Parathyroid adenoma (tissue), 2 donors: ENCODE measurements at regions not wholly inside any gene's neighbourhood (a gene's known extent, or its start where the extent isn't known, plus 50 kb on each side); places are given as distances from the start of the nearest gene placed in this dataset.

Experiments used
- H2AFZ ChIP-seq: fragments of 300-600 bp; sonication (generic); one replicate; pipeline ENCODE4 v1.7.0; 2017; ENCODE audit warnings: antibody characterized with exemption, mild to moderate bottlenecking
- H3K27ac ChIP-seq: fragments of 300-600 bp; sonication (generic); one replicate; pipeline ENCODE4 v1.7.0; 2017
- H3K27me3 ChIP-seq: fragments of 300-600 bp; sonication (generic); one replicate; pipeline ENCODE4 v1.7.0; 2017; ENCODE audit warnings: low read length; ENCODE audit not compliant: control insufficient read depth, insufficient read depth
- H3K36me3 ChIP-seq: fragments of 300-600 bp; sonication (generic); one replicate; pipeline ENCODE4 v1.7.0; 2017; ENCODE audit warnings: low read length; ENCODE audit not compliant: control insufficient read depth, insufficient read depth
- H3K4me1 ChIP-seq: fragments of 300-600 bp; sonication (generic); one replicate; pipeline ENCODE4 v1.7.0; 2017; ENCODE audit warnings: control low read depth
- H3K4me2 ChIP-seq: fragments of 300-600 bp; sonication (generic); one replicate; pipeline ENCODE4 v1.7.0; 2017; ENCODE audit warnings: low read length
- H3K4me3 ChIP-seq: fragments of 300-600 bp; sonication (generic); one replicate; pipeline ENCODE4 v1.7.0; 2017; ENCODE audit warnings: low read depth, low read length
- H3K79me2 ChIP-seq: fragments of 300-600 bp; sonication (generic); one replicate; pipeline ENCODE4 v1.7.0; 2017; ENCODE audit warnings: control low read depth
- H3K9ac ChIP-seq: fragments of 300-600 bp; sonication (generic); one replicate; pipeline ENCODE4 v1.7.0; 2017; ENCODE audit warnings: mild to moderate bottlenecking
- H3K9me3 ChIP-seq: fragments of 300-600 bp; sonication (generic); one replicate; pipeline ENCODE4 v1.7.0; 2017; ENCODE audit warnings: low read length; ENCODE audit not compliant: control insufficient read depth
- TF ChIP-seq, protein P1 (sequence below): fragments of 300-600 bp; sonication (generic); IDR thresholded peaks from one replicate; pipeline ENCODE4 v1.7.0; 2017; ENCODE audit warnings: antibody characterized with exemption, mild to moderate bottlenecking
- donor health status: primary hyperparathyroidism.

GRCh38 chr1:81706650-81707435, 93.9 kb upstream of the ADGRL2 start:
- no peaks in the 10 kb centered on the region for H3K4me1 ChIP-seq
- H3K36me3 ChIP-seq = no peaks in the 10 kb centered on the region
- H3K4me2 ChIP-seq = no peak overlapping the region
- H3K9me3 ChIP-seq = no peaks in the 10 kb centered on the region
- H3K27ac ChIP-seq = no peak overlapping the region
- no peak overlapping the region for H2AFZ ChIP-seq
- H3K27me3 ChIP-seq = no peaks in the 10 kb centered on the region
- H3K9ac ChIP-seq = no peak overlapping the region
- H3K79me2 ChIP-seq = no peaks in the 10 kb centered on the region
- no peak overlapping the region for H3K4me3 ChIP-seq
- TF ChIP-seq, protein P1, sequence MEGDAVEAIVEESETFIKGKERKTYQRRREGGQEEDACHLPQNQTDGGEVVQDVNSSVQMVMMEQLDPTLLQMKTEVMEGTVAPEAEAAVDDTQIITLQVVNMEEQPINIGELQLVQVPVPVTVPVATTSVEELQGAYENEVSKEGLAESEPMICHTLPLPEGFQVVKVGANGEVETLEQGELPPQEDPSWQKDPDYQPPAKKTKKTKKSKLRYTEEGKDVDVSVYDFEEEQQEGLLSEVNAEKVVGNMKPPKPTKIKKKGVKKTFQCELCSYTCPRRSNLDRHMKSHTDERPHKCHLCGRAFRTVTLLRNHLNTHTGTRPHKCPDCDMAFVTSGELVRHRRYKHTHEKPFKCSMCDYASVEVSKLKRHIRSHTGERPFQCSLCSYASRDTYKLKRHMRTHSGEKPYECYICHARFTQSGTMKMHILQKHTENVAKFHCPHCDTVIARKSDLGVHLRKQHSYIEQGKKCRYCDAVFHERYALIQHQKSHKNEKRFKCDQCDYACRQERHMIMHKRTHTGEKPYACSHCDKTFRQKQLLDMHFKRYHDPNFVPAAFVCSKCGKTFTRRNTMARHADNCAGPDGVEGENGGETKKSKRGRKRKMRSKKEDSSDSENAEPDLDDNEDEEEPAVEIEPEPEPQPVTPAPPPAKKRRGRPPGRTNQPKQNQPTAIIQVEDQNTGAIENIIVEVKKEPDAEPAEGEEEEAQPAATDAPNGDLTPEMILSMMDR = no peak

DNA sequence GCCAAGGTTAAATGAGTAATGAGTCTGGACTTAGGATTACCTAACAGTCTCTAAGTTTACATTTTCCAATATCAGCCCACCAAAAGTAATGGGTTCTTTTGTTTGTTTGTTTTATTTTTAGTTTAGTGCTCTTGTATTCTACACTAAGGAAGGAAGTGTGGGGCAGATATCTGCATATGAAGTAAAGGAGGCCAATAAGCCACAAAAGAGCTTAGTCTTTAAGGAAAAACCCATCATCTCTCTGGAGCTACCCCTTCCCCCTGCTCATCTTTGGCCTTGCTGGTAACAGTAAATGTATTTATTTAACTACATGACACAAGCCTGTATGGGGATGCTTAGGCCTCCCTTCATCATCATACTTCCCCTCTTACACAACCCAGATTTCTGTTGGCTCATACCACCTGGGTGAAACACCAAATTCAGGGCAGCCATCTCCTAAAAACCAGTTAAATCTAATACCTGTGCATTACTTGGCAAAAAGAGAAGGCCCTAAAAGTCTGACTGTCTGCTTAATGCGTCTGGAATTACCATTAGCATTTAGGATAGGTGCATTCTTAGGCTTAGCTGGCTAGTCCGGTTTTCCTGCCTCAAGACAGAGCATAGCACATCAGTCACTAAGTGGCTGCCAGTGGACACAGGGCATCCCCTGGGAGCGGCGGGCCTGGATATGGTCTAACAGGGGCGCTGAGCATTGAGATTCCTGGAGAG, 96.8 kb upstream of the ADGRL2 start:
- H3K4me2 ChIP-seq = no peak overlapping the region
- no peaks in the 10 kb centered on the region for H3K9me3 ChIP-seq
- TF ChIP-seq, protein P1 = no peak
- no peak overlapping the region for H3K9ac ChIP-seq
- no peaks in the 10 kb centered on the region for H3K36me3 ChIP-seq
- H3K27ac ChIP-seq = no peak overlapping the region
- no peak overlapping the region for H3K4me3 ChIP-seq
- no peak overlapping the region for H2AFZ ChIP-seq
- H3K27me3 ChIP-seq = no peaks in the 10 kb centered on the region
- H3K4me1 ChIP-seq = no peaks in the 10 kb centered on the region
- H3K79me2 ChIP-seq = no peaks in the 10 kb centered on the region

DNA sequence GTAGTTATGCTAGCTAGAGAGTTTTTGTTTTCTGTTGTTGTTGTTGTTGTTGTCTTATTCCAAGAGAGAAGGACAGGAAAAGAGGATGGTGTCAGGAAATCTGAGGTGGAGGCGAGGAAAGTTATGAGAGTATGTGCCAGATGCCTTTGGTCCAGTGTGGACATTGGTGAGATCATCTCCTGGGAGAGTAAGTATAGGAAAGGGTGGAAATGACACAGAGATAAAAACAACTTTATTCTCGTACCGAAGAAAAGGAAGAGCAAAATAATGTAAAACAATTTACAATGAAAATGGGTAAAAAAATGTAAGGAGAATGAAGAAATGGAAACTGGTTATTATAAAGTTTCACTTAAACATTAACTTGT, 97.4 kb upstream of the ADGRL2 start:
- no peaks in the 10 kb centered on the region for H3K4me1 ChIP-seq
- H3K36me3 ChIP-seq = no peaks in the 10 kb centered on the region
- TF ChIP-seq, protein P1 = no peak
- H3K4me3 ChIP-seq = no peak overlapping the region
- H3K27ac ChIP-seq = no peak overlapping the region
- H3K79me2 ChIP-seq = no peaks in the 10 kb centered on the region
- no peak overlapping the region for H3K9ac ChIP-seq
- H2AFZ ChIP-seq = no peak overlapping the region
- no peaks in the 10 kb centered on the region for H3K27me3 ChIP-seq
- H3K4me2 ChIP-seq = no peak overlapping the region
- H3K9me3 ChIP-seq = no peaks in the 10 kb centered on the region

DNA sequence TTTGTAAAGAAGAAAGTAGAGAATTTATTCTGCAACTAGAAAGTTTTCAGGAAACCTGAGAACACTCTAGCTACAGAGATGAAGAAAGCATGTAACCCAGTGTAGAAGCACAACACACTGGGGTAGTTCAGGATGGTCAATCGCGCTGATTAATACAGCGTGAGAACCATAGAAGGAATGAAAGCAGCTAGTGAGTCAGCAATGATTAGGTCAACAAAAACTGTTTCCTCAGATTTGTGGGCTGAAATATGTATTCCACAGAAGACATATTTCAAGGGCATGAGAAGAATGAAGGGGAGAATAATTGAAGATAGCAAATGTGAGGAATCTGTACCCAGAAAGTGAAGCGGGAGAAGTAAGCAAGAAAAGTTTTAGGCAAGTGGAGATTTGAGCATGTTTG, 97.8 kb upstream of the ADGRL2 start:
- Histone ChIP-seq H3K9me3 (no peaks in the 10 kb centered on the region), H3K27ac (no peak overlapping the region), H3K4me3 (no peak overlapping the region), H3K9ac (no peak overlapping the region), H3K27me3 (no peaks in the 10 kb centered on the region), H2AFZ (no peak overlapping the region), H3K79me2 (no peaks in the 10 kb centered on the region), H3K36me3 (no peaks in the 10 kb centered on the region), H3K4me1 (no peaks in the 10 kb centered on the region), H3K4me2 (no peak overlapping the region)
- TF ChIP-seq, protein P1 = no peak
